GM18867 (cell line): ENCODE measurements at regions not wholly inside any gene's neighbourhood (a gene's known extent, or its start where the extent isn't known, plus 50 kb on each side); places are given as distances from the start of the nearest gene placed in this dataset.
"Not testable (repeated sequence)": the region's sequence is repeated elsewhere in the genome, so short reads cannot be mapped to it uniquely, and the experiment has no call there.

Experiments used
- ATAC-seq: cut with Tn5 transposase; IDR thresholded peaks from one replicate; pipeline ENCODE4 v1.9.1; 2021; ENCODE audit warnings: mild to moderate bottlenecking, moderate library complexity; ENCODE audit not compliant: unreplicated experiment

DNA sequence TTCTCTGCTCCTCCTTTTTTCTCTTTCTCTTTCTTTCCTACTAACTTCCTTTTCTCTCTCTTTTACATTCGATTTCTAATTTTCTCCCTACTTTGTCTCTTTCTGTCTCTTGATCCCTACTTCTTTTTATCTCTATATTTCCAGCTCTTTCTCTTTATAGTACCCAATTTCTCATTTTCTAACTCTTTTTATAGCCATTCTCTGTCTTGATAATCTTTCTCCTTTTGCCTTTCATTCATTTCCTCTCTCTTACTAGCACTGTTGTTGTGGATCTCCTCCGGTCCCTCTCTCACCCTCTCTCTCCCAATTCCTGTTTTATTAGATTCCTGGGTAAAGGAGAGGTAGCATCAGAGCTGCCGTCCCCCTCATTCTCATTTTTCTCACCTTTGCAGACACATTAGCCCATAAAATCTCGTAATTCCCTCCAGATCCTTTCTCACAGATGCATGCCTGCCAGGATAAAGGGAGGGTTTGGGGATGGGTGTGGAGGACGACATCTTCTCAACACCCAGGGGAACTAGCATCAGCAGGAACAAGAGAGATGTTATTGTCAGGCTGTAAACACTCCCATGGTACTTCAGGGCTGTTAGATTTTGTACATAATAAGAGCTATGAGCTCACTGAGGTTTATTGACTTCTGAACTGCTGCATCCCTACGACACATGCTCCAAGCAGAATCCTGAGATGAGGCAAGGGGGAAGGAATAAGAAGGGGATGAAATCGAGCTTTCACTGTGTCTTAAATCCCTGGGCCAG is 159.0 kb upstream of the GALNT2 start:
- no peak for ATAC-seq

DNA sequence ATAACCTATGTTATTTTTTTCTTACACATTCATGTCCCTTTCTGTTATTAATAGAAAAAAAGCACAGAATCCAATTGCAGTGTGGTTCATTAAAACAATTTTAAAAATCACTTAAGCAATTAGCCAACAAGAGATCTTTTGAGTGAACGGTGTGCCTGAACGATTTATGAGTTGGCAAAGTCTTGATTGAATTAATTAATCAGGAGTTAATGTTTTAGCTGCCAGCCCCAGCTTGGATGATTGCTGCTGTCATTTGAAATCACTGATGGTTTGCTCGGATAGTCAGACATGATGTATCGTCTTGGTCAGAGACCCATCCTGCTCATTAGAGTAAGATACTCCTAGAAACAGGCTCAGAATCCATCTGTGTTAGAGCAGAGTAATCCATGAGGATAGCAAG is 158.3 kb upstream of the GALNT2 start:
- ATAC-seq = no peak

DNA sequence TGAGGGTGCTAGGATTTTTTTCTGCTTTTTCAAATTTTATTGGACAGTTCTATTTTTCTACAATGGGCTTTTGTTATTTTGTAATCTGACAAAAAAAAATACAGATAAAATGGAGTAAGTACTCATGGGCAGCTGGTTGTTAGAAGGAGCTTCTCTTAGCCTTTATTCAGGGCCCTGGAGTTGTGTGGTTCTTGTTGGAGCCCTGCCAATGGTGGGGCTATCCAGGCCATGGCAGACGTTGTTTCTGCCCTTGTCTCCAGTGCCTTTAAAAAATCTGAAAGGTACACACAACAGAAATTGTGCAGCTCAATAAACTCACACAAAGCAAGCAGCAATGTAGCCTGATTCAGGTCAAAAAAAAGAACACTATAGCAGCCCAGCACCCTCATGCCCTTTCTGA is 153.5 kb upstream of the GALNT2 start:
- no peak for ATAC-seq

DNA sequence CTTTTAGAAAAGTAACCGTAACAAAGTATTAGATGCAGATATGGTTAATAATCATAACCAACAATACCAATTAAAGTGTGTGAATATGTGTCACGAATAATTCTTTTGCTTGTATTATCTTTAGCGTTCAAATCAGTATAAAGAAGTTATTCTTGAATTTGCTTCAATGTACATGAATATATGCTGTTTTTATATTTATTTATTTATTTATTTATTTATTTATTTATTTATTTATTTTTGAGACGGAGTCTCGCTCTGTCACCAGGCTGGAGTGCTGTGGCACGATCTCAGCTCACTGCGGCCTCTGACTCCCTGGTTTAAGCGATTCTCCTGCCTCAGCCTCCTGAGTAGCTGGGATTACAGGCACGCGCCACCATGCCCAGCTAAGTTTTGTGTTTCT is 147.6 kb upstream of the GALNT2 start:
- ATAC-seq = not testable (repeated sequence)

DNA sequence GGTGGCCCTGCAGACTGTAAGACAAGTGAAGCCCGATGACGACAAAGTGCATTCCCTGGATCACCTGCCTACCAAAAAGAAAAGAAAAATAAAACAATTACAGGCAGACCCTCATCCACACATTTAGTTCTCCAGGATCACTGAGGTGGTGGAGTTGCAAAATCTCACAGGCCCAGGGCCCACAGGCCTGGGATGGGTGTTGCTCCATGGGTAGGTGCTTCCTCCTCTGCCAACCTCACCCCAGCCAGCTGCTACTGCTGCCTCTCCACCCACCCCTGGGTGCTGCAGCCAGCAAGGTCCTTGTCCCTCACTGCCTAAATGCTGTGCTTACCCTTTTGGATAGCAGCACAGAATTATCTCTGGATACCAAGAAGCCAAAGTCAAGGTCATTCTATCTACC is 146.4 kb upstream of the GALNT2 start:
- no peak for ATAC-seq

DNA sequence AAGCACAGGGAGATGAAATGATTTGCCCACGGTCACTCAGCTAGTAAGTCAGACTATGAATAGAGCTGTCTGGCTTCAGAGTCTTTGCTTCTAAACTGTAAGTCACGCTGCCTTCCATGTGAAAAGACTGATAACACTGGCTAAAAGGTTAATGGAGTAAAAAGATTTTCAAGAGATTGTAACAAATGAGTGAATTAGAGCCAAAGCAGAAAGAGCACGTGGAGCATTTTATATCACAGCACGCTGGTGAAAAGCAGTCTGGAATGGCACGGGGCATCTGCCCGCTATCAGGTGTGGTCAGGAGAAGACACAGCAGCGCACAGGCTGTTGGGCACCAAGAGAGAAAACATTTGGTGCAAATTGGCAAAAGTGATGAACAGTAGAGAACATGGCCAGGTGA is 144.8 kb upstream of the GALNT2 start:
- no peak for ATAC-seq

DNA sequence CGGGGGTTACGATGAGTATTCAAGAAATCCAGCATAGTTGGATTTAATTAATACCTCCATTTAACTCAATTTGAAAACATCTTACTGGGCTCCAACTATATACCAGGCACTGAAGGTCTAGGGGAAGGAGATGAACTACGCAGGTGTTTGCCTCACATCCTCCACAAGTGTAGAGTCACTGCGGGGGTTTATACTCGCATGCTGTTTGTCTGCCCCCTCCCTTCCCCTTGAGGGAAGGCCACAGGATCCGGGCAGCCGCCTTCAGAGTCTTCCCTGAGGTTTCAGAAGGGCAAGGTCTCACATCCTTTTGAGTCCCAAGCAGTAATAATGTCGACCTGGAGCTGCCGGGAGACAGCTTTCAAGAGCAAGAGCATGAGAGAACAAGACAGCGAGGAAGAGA is 142.4 kb upstream of the GALNT2 start:
- ATAC-seq = no peak

DNA sequence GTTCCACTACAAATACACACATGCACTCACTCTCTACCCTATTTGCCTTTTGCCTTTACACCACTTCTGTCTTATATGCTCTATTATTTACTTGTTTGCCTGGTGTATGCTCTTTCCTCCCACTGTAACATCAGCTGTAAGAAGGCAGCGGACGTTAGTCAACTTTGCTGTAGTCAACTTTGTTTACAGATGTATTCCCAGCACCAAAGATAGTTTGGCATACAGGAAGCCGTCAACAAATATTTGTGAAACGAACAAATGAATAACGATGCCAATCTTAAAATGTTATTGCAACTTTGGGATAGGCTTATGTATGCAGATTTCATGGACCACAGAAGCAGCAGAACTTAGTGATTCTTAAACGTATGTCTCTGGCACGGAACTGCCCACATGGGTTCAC is 138.3 kb upstream of the GALNT2 start:
- no peak for ATAC-seq

DNA sequence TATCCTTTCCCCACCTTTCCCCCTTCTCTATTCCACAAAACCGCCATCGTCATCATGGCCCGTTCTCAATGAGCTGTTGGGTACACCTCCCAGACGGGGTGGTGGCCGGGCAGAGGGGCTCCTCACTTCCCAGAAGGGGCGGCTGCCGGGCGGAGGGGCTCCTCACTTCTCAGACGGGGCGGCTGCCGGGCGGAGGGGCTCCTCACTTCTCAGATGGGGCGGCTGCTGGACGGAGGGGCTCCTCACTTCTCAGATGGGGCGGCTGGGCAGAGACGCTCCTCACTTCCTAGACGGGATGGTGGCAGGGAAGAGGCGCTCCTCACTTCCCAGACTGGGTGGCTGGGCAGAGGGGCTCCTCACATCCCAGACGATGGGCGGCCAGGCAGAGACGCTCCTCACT is 135.3 kb upstream of the GALNT2 start:
- ATAC-seq = not testable (repeated sequence)

DNA sequence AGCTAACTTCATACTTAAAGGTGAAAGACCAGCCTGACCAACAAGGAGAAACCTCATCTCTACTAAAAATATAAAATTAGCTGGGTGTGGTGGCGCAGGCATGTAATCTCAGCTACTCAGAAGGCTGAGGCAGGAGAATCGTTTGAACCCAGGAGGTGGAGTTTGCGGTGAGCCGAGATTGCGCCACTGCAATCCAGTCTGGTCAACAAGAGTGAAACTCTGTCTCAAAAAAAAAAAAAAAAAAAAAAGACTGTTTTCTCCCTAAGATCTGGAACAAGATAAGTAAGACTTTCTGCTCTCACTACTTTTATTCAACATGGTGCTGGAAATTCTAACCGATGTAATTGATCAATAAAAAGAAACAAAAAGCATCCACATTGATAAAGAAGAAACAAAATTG is 131.9 kb upstream of the GALNT2 start:
- ATAC-seq = not testable (repeated sequence)

DNA sequence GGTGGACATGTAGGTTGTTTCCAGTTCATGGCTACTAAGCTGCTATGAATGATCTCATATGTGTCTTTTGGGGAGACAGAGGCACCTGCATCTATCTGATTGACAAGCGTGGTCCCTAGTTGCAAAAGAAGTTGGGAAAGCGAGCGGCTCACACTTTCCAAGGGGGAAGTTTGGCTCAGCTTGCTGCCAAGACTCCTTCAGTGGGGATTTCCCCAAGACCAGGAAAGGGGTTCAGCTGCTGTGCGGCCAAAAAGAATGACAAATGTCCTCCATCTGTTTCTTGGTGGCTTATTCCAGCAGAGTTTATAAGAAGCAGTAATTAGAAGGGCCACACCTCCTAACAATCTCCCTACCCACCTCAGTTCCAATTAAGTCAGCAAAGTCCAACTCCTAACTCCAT is 128.5 kb upstream of the GALNT2 start:
- no peak for ATAC-seq

DNA sequence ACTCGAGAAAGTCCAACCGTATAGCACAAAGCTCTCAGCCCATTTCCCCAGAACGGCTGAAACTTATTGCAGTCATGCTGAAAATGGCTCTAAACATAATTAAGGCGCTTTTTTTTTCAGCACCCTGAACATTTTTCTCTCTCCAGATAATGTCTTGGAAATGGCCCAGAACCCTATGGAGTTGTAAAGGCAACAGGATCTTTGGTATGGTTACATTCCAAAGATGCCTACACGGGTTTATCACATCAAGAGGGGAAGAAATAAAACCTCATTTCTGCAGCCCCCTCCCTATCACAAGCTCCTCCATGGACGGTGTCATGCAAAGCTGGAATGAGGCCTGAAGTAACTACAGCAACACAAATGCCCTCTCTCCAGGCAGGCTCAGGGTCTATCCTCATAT is 126.4 kb upstream of the GALNT2 start:
- no peak for ATAC-seq

DNA sequence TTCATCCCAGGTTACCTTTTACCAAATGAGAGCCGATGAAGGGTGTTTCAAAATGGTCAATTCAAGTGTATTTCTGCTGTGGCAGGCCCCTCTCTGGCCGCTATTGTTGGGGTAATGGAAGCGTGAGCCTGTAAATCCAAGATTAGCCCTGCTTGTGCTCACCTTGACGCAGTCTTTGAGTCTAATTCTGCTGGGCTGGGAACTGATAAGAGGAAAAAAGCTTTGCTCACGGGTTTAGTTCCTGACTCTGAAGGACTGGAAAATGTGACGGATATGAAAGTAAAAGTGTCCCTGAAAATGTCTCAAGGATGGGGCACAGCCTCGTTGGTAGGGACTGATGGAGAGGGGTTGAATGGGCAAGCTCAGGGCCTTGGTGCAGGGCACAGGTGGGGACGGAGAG is 125.9 kb upstream of the GALNT2 start:
- ATAC-seq = no peak

DNA sequence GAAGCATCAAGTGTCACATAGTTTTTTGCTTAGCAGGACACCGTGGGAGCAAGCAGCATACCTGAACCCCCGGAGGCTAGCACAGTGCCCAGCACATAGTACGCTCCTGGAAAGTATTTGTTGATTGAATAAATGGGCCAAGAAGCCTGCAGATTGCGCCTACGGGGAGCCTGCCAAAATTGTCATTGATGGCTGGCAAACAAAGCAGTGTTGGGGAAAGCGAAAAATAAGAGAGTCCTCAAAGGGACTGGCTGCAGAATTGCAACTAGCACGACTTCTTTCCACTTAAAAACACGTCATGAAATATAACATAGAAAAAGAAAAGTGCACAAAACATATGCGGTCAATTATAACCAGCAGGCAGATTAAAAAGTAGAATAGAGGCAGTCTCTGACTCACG is 125.2 kb upstream of the GALNT2 start:
- ATAC-seq = no peak

DNA sequence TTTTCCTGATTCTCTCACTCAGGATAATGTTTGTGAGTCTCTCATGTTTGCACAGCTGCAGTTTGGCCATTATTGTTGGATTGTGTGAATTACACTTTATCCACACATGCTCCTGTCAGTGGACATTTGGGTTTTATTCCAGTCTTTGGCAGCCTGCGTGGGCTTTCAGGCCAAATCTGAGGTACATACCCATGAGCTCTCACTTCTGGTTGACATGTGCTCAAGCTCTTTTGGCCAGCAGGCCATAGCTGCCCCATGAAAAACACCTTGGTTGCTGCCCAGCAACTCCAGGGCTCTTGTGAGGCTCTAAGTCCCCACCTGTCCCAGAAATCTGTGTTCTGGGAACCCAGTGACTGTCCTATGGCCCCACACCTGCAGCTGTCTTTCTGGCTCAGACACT is 124.5 kb upstream of the GALNT2 start:
- ATAC-seq = no peak

DNA sequence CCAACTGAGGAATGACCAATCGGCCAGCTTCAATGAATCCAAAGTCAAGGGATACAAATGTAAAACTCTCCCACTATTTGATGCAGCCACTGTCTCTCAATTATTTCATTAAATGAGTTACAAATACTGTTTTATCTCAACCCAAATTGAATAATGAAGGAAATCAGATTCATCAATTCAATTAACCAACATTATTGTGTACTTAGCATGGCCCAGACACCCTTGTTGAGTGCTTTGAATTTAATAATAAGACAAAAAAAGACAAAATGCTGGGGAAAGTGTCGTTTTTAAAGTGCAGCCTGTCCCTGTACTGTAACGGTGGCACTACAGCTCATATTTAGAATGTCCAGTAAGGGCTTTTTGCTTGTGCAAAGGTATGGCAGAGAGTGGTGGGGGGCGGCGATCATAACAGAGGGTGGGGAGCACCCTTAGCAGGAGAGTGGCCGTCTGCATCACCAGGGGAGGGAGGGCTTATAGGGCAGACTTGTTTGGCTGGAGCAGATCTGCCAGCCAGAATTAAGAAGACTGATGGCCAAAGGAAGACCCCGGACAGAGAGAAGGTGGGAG is 123.8 kb upstream of the GALNT2 start:
- ATAC-seq = no peak

DNA sequence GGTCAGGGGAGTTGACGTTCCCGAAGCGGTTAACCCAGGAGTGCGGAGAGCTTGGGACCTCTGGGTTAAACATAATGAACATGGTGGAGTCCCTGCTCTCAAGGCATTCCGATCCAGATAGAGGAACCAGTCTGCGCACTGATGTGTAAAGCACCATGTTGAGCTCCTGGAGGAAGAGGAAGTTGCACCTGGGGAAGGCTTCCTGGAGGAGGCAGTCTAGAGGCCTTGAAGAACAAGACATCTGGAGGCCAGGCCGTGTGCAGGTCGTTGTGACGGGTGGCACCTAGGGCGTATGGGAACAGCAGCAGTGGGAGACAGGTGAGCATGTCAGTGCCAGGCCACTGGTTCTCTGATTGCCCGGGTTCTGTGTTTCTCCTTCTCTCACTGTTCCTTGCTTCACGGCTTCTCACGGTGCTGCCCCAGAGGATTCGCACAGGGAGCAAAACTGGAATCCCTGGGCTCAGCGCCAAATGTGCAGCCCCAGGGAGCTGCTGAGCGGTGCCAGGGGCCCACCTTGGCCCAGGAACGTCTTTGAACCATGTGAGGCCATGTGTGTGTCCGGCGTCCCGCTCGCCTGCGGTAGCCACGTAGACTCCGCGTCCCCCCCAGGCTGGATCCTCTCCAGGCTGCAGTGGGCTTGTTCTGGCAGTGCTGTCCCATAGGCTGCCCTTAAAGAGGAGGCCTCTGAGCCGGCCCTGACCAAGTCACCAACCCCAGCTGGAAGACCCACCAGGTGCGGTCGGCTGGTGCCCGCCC is 122.9 kb upstream of the GALNT2 start:
- no peak for ATAC-seq

DNA sequence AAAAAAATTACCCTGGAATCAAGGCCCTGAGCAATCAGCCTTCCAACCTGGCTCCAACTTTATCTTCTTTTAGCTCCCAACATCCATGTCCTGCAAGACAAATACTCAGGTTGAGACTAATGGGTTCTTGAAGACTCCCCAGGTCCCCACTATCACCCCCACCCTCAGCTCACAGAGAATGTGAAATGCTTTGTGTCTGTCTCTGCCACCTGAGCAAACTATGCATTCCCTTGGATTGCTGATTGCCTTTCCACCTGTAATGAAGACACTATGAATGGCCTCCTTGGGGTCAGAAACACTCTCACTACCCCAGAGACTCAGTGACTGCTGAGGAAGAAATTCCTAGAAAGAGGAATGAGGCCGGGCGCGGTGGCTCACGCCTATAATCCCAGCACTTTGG is 121.2 kb upstream of the GALNT2 start:
- no peak for ATAC-seq

DNA sequence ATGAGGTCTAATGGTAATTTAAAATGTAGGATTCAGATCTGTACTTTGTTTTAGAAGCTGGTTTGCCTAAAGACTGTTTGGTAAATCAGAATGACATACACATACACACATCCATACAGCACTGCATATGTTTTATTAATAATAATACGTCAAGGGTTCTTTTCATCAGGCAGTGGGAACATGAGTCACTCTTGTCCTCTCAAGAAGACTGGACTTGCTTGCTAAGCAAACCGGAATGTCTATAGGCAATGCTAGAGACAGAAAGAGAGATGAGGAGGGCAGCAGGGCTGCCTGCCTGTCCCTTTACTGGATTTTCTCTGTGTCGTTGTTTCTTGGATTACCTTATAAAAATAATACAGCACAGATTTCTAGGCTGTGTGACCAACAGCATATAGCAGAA is 119.1 kb upstream of the GALNT2 start:
- ATAC-seq = no peak

DNA sequence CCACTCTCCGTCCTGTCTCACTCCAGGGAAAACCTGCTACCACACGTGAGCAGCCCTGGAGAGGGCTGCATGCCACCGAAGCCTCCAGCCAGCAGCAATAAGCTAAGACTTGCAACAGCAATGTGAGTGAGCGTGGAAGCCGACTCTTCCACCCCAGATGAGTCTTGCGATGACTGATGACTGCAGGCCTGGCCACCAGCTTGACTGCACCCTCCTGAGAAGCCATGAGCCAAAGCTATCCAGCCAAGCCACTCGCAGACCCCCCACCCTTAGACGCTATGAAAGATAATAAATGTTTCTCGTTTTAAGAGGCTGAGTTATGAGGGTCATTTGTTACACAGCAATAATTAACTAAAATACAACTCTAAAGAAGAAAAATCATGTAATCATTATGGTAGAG is 118.6 kb upstream of the GALNT2 start:
- no peak for ATAC-seq

DNA sequence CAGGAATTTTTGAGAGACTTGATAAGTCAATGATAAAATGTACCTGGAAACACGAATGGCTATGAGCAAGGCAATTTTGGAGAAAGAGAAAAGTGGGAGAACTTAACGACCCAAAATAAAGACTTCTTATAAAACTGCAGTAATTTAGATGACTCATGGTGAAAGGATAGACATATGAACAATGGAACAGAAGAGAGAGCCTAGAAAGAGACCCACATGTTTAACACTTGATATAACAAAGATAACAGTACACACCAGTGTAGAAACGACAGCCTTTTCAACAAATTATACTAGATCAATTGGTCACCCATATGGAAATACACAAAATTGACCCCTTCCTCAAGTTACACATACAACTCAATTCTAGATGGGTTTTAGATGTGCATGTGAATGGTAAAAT is 117.5 kb upstream of the GALNT2 start:
- ATAC-seq = no peak

DNA sequence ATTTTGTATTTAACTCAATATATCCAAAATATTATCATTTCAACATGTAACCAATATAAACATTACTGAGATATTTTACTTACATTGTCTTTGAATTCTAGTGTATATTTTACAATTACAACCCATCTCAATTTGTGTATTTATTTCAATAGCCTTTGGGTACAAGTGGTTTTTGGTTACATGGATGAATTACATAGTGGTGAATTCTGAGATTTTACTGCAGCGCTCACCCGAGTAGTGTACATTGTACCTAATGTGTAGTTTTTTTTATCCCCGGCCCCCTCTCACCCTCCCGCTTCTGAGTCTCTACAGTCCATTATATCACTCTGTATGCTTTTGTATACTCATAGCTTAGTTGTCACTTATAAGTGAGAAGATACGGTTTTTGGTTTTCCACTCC is 117.0 kb upstream of the GALNT2 start:
- ATAC-seq = no peak
